ENCODE measurements at regions not wholly inside any gene's neighbourhood (a gene's known extent, or its start where the extent isn't known, plus 50 kb on each side); places are given as distances from the start of the nearest gene placed in this dataset.

DNA sequence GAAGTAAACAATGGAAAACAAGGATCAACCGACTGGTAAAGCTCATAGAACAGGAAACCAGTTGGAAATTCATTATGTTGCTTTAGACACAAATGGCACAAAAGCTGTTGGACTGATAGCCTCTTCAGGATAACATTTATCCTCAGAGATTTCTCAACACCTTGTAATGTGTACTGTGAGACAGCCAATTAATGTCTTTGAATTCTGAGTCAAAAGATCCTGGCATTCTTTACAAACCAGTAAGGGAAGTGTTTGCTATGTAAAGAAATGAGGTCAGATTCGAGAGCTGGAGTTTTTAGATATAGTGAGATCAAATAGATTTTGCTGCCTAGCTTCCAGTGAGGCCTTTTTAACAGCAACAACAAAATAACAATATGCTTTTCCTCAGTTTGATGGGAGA, 439.2 kb downstream of the C6orf118 start:
- Histone ChIP-seq H3K4me3 (ENCODE audit: low read length) (no peak overlapping the region), H3K9ac (ENCODE audit: low read depth, low read length) (no peak overlapping the region), H3K4me1 (ENCODE audit: insufficient read depth, low read length) (no peaks in the 10 kb centered on the region), H3K27ac (ENCODE audit: low read depth, low read length) (no peak overlapping the region), H3K27me3 (ENCODE audit: insufficient read depth, low read length) (no peaks in the 10 kb centered on the region), H3K9me3 (ENCODE audit: insufficient read depth, low read depth, low read length) (no peaks in the 10 kb centered on the region), H3K36me3 (ENCODE audit: insufficient read depth, low read length) (no peaks in the 10 kb centered on the region)
- WGBS: 83% methylated on average over 2 of the region's 2 CpGs

DNA sequence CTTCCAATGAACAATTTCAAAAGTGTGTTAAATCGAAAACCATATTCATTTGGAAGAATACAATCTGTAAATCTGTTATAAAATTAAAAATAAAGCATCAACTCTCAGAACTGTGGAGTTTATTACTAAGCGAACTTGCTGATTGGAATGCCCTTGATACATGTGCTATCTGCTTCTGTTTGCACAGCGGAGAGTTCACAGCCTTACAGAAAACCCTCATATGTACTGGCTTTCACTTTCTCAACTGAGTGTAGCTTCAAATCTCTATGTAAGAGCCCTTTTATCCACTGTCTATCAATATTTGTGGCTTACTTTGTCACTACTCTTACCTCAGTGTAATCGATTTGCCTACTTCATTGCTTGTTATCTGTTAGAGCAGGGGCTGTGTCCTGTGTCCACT, 447.4 kb downstream of the C6orf118 start:
- Histone ChIP-seq H3K4me3 (ENCODE audit: low read length) (no peak overlapping the region), H3K27ac (ENCODE audit: low read depth, low read length) (no peak overlapping the region), H3K9ac (ENCODE audit: low read depth, low read length) (no peak overlapping the region), H3K4me1 (ENCODE audit: insufficient read depth, low read length) (no peaks in the 10 kb centered on the region), H3K9me3 (ENCODE audit: insufficient read depth, low read depth, low read length) (no peaks in the 10 kb centered on the region), H3K27me3 (ENCODE audit: insufficient read depth, low read length) (no peaks in the 10 kb centered on the region), H3K36me3 (ENCODE audit: insufficient read depth, low read length) (no peaks in the 10 kb centered on the region)
- WGBS: 92% methylated on average over 2 of the region's 4 CpGs

DNA sequence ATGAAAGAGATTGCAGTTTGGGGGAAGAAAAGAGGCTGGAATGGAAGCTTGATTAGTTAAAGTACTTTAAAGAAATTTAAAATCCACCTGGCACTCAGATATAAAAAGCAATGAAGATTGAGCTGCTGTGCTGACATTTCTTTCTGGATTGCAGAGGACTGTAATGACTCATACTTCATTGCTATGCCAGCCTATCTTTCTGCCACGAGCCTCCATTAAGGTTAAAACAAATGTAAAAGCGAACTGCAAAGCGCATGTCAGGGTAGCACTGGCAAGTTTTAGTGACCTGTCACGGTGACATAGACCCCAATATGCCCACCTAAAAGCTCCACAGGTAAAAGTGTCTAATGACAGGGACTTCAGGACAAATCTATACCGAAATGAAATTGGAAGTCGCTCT, 449.6 kb downstream of the C6orf118 start:
- H3K9me3 ChIP-seq (ENCODE audit: insufficient read depth, low read depth, low read length): no peaks in the 10 kb centered on the region
- WGBS: 87% methylated on average over 6 of the region's 6 CpGs
- H3K27me3 ChIP-seq (ENCODE audit: insufficient read depth, low read length): no peaks in the 10 kb centered on the region
- H3K4me3 ChIP-seq (ENCODE audit: low read length): no peak overlapping the region
- H3K4me1 ChIP-seq (ENCODE audit: insufficient read depth, low read length): no peaks in the 10 kb centered on the region
- no peak overlapping the region for H3K9ac ChIP-seq (ENCODE audit: low read depth, low read length)
- H3K27ac ChIP-seq (ENCODE audit: low read depth, low read length): no peak overlapping the region
- H3K36me3 ChIP-seq (ENCODE audit: insufficient read depth, low read length): no peaks in the 10 kb centered on the region

DNA sequence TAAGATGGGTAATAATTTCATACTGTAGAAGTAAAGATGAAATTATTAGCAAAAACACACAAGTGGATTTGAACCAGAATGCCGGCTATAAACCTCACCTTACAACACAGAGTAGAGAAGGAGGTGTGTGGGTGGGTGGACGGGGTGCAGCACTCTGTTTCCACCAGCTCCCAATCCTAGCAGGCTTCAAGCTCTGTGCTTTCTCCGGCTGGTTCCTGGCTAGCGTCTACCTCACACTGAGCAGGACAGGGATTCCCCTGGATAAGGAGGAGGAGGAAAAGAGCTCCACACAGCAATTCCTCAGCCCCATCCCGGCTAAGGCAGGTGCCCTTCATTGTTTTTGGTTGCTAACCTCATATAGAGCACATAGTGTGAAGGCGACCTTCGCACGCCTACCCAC, 453.3 kb downstream of the C6orf118 start:
- Histone ChIP-seq H3K9me3 (ENCODE audit: insufficient read depth, low read depth, low read length) (no peaks in the 10 kb centered on the region), H3K9ac (ENCODE audit: low read depth, low read length) (no peak overlapping the region), H3K36me3 (ENCODE audit: insufficient read depth, low read length) (no peaks in the 10 kb centered on the region), H3K27me3 (ENCODE audit: insufficient read depth, low read length) (no peaks in the 10 kb centered on the region), H3K27ac (ENCODE audit: low read depth, low read length) (no peak overlapping the region), H3K4me1 (ENCODE audit: insufficient read depth, low read length) (no peaks in the 10 kb centered on the region), H3K4me3 (ENCODE audit: low read length) (no peak overlapping the region)
- 91% methylated on average over 3 of the region's 8 CpGs for WGBS

DNA sequence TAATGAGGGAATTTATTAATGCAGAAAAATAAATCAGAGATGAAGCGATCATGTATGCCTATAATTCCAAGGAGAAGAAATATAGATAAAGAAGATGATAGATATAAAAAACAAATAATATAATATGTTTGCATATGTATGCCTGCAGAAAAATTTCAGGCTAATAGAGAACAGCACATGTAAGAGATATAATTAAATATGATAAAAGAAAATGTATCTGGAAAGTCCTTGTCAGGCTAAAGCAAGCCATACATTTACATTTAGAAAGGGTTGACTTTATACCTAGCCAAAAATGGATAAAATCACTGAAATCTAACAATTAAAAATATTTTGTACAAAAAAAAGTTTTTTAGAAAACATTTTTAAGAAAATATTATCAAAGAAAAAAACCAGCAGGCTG, 454.1 kb downstream of the C6orf118 start:
- no peak overlapping the region for H3K4me3 ChIP-seq (ENCODE audit: low read length)
- H3K36me3 ChIP-seq (ENCODE audit: insufficient read depth, low read length): no peaks in the 10 kb centered on the region
- WGBS: no CpG with 5 or more reads among the region's 1 CpG
- H3K9me3 ChIP-seq (ENCODE audit: insufficient read depth, low read depth, low read length): no peaks in the 10 kb centered on the region
- no peaks in the 10 kb centered on the region for H3K4me1 ChIP-seq (ENCODE audit: insufficient read depth, low read length)
- no peak overlapping the region for H3K9ac ChIP-seq (ENCODE audit: low read depth, low read length)
- no peaks in the 10 kb centered on the region for H3K27me3 ChIP-seq (ENCODE audit: insufficient read depth, low read length)
- H3K27ac ChIP-seq (ENCODE audit: low read depth, low read length): no peak overlapping the region

DNA sequence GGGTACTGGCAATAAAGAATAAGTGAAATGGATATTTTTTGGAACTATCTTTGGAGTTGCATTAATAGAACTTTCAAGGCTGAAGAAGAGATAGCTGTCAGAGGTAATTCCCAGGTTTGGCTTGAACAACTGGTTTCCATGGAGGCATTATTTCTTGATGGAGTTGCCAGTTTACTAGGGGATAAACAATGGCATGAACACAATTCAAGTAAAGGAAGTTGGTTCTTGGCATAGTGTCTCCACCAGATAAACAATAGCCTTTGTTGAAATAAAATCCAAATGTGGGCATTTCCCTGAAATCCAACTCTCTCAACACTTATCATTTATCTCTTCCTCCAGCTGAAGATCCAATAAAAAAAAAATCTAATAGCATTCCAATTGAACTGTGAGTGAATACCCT, 454.9 kb downstream of the C6orf118 start:
- no peaks in the 10 kb centered on the region for H3K36me3 ChIP-seq (ENCODE audit: insufficient read depth, low read length)
- no peak overlapping the region for H3K27ac ChIP-seq (ENCODE audit: low read depth, low read length)

DNA sequence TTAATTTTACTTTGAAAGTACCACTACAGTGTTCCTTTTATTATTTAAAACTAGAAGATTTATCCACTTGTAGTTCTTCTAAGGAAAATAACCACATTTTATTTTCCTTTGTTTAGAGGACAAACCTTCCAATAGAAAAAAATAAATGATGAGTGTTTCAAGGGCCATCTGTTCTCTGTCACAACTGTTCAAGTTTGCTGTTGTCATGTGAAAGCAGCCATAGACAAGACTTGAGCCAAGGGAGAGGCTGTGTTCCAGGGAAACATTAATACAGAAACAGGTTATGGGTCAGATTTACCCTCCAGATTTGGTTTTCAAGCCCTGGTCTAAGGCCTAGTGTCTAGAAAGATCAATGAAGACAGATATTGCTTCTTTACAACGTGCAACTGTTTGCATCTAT, 463.6 kb downstream of the C6orf118 start:
- H3K36me3 ChIP-seq (ENCODE audit: insufficient read depth, low read length): no peaks in the 10 kb centered on the region
- no peaks in the 10 kb centered on the region for H3K4me1 ChIP-seq (ENCODE audit: insufficient read depth, low read length)
- H3K4me3 ChIP-seq (ENCODE audit: low read length): no peak overlapping the region
- no peak overlapping the region for H3K27ac ChIP-seq (ENCODE audit: low read depth, low read length)
- no peaks in the 10 kb centered on the region for H3K9me3 ChIP-seq (ENCODE audit: insufficient read depth, low read depth, low read length)
- no peak overlapping the region for H3K9ac ChIP-seq (ENCODE audit: low read depth, low read length)
- 90% methylated on average over 1 of the region's 1 CpG for WGBS
- no peaks in the 10 kb centered on the region for H3K27me3 ChIP-seq (ENCODE audit: insufficient read depth, low read length)

More for the DNA sequence above, 454.9 kb downstream of the C6orf118 start:
- Histone ChIP-seq H3K4me1 (ENCODE audit: insufficient read depth, low read length) (no peaks in the 10 kb centered on the region), H3K27me3 (ENCODE audit: insufficient read depth, low read length) (no peaks in the 10 kb centered on the region), H3K4me3 (ENCODE audit: low read length) (no peak overlapping the region), H3K9me3 (ENCODE audit: insufficient read depth, low read depth, low read length) (no peaks in the 10 kb centered on the region), H3K9ac (ENCODE audit: low read depth, low read length) (no peak overlapping the region)

DNA sequence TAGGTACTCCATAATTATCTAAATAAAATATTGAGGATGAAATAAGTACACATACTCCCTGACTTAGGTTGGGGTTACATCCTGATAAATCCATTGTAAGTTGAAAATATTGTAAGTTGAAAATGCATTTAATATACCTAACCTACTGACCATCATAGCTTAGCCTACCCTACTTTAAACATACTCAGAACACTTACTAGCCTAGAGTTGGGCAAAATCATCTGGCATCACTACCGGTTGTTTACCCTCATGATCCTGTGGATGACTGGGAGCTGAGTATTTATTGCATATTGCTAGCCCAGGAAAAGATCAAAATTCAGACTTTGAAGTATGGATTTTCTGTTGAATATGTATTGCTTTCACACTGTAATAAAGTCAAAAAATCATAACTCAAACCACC, 467.3 kb downstream of the C6orf118 start:
- Histone ChIP-seq H3K36me3 (ENCODE audit: insufficient read depth, low read length) (no peaks in the 10 kb centered on the region), H3K27ac (ENCODE audit: low read depth, low read length) (no peak overlapping the region), H3K4me3 (ENCODE audit: low read length) (no peak overlapping the region), H3K9ac (ENCODE audit: low read depth, low read length) (no peak overlapping the region), H3K9me3 (ENCODE audit: insufficient read depth, low read depth, low read length) (no peaks in the 10 kb centered on the region; the same call in 1 of the 2 replicates), H3K27me3 (ENCODE audit: insufficient read depth, low read length) (no peaks in the 10 kb centered on the region), H3K4me1 (ENCODE audit: insufficient read depth, low read length) (no peaks in the 10 kb centered on the region)
- 100% methylated on average over 1 of the region's 1 CpG for WGBS

DNA sequence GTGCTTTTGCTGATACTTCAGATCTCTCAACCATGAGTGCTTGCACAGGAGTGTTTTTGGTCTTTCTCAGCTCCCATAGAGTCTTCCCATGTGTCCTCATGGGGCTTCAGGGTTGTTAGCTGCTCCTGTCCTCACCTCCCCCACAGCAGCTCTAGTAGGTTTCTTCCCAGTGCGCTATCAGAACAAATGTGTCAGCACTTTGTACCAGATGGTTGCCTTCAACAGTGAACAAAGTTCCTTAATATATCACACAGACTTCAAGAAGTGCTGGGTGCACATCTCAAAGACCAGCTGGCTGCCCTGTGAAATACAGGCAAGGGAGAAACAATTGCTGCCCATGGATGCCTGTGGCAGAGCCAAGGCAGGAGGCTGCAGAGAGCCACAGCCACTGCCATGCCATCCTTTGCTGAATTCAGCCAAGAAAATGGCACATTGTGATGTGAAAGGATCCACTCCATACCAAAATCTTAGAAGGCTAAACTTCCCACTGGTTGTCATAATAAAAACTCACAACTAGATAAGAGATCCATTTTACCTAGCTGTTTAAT, 471.3 kb downstream of the C6orf118 start:
- Histone ChIP-seq H3K27me3 (ENCODE audit: insufficient read depth, low read length) (no peaks in the 10 kb centered on the region), H3K9ac (ENCODE audit: low read depth, low read length) (no peak overlapping the region), H3K9me3 (ENCODE audit: insufficient read depth, low read depth, low read length) (no peaks in the 10 kb centered on the region; the same call in 1 of the 2 replicates), H3K36me3 (ENCODE audit: insufficient read depth, low read length) (no peaks in the 10 kb centered on the region), H3K27ac (ENCODE audit: low read depth, low read length) (no peak overlapping the region), H3K4me1 (ENCODE audit: insufficient read depth, low read length) (no peaks in the 10 kb centered on the region), H3K4me3 (ENCODE audit: low read length) (no peak overlapping the region)
- 93% methylated on average over 1 of the region's 1 CpG for WGBS

DNA sequence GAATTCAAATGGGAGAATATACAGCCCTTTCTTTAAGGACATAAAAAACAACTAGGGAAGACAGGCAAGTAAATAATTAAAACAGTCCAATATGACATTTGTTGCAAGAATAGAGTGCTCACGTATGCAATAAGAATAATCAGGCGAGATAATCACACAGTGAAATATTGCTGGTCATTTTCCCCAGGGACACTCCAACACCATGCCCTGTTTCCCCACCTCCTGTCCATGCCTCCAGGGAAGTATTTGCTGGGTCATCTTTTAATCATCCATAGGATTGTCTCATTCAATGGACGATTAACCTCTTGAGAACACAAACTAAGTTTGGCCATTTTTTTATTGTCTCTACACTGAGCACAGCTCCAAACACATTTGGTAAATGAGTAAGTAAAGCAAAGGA, 472.9 kb downstream of the C6orf118 start:
- 97% methylated on average over 3 of the region's 3 CpGs for WGBS
- Histone ChIP-seq H3K27ac (ENCODE audit: low read depth, low read length) (no peak overlapping the region), H3K4me1 (ENCODE audit: insufficient read depth, low read length) (no peaks in the 10 kb centered on the region), H3K9ac (ENCODE audit: low read depth, low read length) (no peak overlapping the region), H3K9me3 (ENCODE audit: insufficient read depth, low read depth, low read length) (no peaks in the 10 kb centered on the region; the same call in 1 of the 2 replicates), H3K4me3 (ENCODE audit: low read length) (no peak overlapping the region), H3K36me3 (ENCODE audit: insufficient read depth, low read length) (no peaks in the 10 kb centered on the region), H3K27me3 (ENCODE audit: insufficient read depth, low read length) (no peaks in the 10 kb centered on the region)

DNA sequence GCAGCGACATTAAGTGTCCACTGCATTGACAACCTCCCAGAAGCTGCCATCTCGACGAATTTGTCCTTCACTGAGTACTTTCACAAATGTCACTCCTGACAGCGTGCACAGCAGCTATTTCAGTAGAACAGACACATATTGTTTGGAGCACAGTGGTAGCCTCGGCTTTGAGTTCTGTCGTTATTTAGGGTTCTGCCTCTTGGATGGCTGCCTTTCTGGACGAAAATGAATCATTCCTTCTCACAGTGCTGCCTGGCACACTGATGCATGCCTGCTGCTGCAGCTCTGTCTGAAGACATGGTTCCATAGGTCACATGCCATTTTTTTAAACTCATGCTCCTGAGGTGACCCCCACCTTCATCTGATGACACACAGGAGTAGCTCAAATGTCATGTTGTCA, 477.0 kb downstream of the C6orf118 start:
- H3K27ac ChIP-seq (ENCODE audit: low read depth, low read length): no peak overlapping the region
- H3K27me3 ChIP-seq (ENCODE audit: insufficient read depth, low read length): no peaks in the 10 kb centered on the region
- no peaks in the 10 kb centered on the region for H3K36me3 ChIP-seq (ENCODE audit: insufficient read depth, low read length)
- no peaks in the 10 kb centered on the region; the same call in 1 of the 2 replicates for H3K9me3 ChIP-seq (ENCODE audit: insufficient read depth, low read depth, low read length)
- WGBS: 93% methylated on average over 7 of the region's 7 CpGs
- H3K4me3 ChIP-seq (ENCODE audit: low read length): no peak overlapping the region
- no peaks in the 10 kb centered on the region; the same call in 1 of the 2 replicates for H3K4me1 ChIP-seq (ENCODE audit: insufficient read depth, low read length)
- no peak overlapping the region for H3K9ac ChIP-seq (ENCODE audit: low read depth, low read length)

DNA sequence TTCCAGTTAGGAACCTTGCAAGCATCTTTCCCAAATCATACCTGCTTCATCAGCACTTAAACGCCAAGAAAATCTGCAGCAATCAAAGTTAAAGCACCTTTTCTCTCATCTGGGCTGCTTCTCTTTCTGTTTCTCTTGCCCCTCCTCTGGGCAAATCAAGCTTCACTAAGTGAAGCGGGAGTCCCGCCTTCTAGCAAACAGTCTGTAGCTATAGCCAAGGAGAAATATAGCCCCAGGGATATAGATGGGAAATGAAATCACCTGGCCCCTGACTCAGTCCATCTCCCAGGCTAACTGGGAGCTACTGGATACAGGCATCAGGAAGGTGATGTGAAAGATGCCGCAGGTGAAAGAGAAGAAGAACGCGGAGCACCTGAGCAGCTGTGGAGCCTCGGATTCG, 481.9 kb downstream of the C6orf118 start:
- Histone ChIP-seq H3K9ac (ENCODE audit: low read depth, low read length) (no peak overlapping the region), H3K36me3 (ENCODE audit: insufficient read depth, low read length) (no peaks in the 10 kb centered on the region), H3K27ac (ENCODE audit: low read depth, low read length) (no peak overlapping the region), H3K9me3 (ENCODE audit: insufficient read depth, low read depth, low read length) (no peaks in the 10 kb centered on the region), H3K4me3 (ENCODE audit: low read length) (no peak overlapping the region), H3K27me3 (ENCODE audit: insufficient read depth, low read length) (no peaks in the 10 kb centered on the region), H3K4me1 (ENCODE audit: insufficient read depth, low read length) (no peaks in the 10 kb centered on the region; the same call in 1 of the 2 replicates)
- WGBS: 96% methylated on average over 8 of the region's 8 CpGs

Measured in HUES64 (cell line).